Smooth muscle cell (in vitro differentiated cells): ENCODE measurements at regions not wholly inside any gene's neighbourhood (a gene's known extent, or its start where the extent isn't known, plus 50 kb on each side); places are given as distances from the start of the nearest gene placed in this dataset.

Experiments used
- DNase-seq: peaks from one replicate; lab custom pipeline; 2025; ENCODE audit not compliant: unreplicated experiment; lab: John Stamatoyannopoulos, UW
- H2AFZ ChIP-seq: fragments of 200-600 bp; sonication (generic); 2 replicates; pipeline ENCODE4 v1.6.0; 2016; ENCODE audit warnings: antibody characterized with exemption, low read depth, mild to moderate bottlenecking
- H3F3A ChIP-seq: fragments of 200-600 bp; sonication (generic); 2 replicates; pipeline ENCODE4 v1.6.0; 2017; ENCODE audit warnings: antibody characterized with exemption, low read depth
- H3K27ac ChIP-seq: fragments of 200-600 bp; sonication (generic); 2 replicates; pipeline ENCODE4 v1.5.1; 2016; ENCODE audit warnings: low read depth, mild to moderate bottlenecking
- H3K27me3 ChIP-seq: fragments of 200-600 bp; sonication (generic); 2 replicates; pipeline ENCODE4 v1.6.1; 2016; ENCODE audit warnings: low read depth, mild to moderate bottlenecking
- H3K36me3 ChIP-seq: fragments of 200-600 bp; sonication (generic); 2 replicates; pipeline ENCODE4 v1.5.1; 2016; ENCODE audit warnings: low read depth
- H3K4me1 ChIP-seq: fragments of 200-600 bp; sonication (generic); 2 replicates; pipeline ENCODE4 v1.5.1; 2016; ENCODE audit warnings: low read depth
- H3K4me2 ChIP-seq: fragments of 200-600 bp; sonication (generic); 2 replicates; pipeline ENCODE4 v1.6.0; 2016; ENCODE audit warnings: mild to moderate bottlenecking
- H3K4me3 ChIP-seq: fragments of 200-600 bp; sonication (generic); 2 replicates; pipeline ENCODE4 v1.5.1; 2016; ENCODE audit warnings: mild to moderate bottlenecking
- H3K79me2 ChIP-seq: fragments of 200-600 bp; sonication (generic); 2 replicates; pipeline ENCODE4 v1.6.0; 2016; ENCODE audit warnings: low read depth, mild to moderate bottlenecking
- H3K9ac ChIP-seq: fragments of 200-600 bp; sonication (generic); 2 replicates; pipeline ENCODE4 v1.6.0; 2016; ENCODE audit warnings: low read depth
- H3K9me3 ChIP-seq: fragments of 200-600 bp; sonication (generic); replicated peaks from 2 replicates; pipeline ENCODE4 v1.5.1; 2016; ENCODE audit warnings: low read depth
- H4K20me1 ChIP-seq: fragments of 200-600 bp; sonication (generic); 2 replicates; pipeline ENCODE4 v1.6.0; 2016; ENCODE audit warnings: low read depth
- CTCF ChIP-seq: fragments of 200-600 bp; sonication (generic); IDR thresholded peaks from 2 replicates; pipeline ENCODE4 v1.5.1; 2017; ENCODE audit warnings: borderline replicate concordance, mild to moderate bottlenecking, antibody characterized with exemption; ENCODE audit not compliant: insufficient read depth, poor library complexity, severe bottlenecking
- WGBS: methylation state at CpG from one replicate; pipeline ENCODE4 v1.1.7; 2016; ENCODE audit warnings: low lambda C conversion rate; 5-methylcytosine and 5-hydroxymethylcytosine counted together

GRCh38 chr4:81989202-81989601 is 384.6 kb downstream of the HNRNPD start:
- Histone ChIP-seq H3K9ac (no peak overlapping the region), H4K20me1 (no peaks in the 10 kb centered on the region), H2AFZ (no peak overlapping the region), H3K4me3 (no peak overlapping the region), H3K36me3 (no peaks in the 10 kb centered on the region), H3K4me1 (no peaks in the 10 kb centered on the region), H3K4me2 (no peak overlapping the region), H3K27ac (no peak overlapping the region), H3K27me3 (no peaks in the 10 kb centered on the region), H3K79me2 (no peaks in the 10 kb centered on the region), H3K9me3 (no peaks in the 10 kb centered on the region), H3F3A (no peaks in the 10 kb centered on the region)
- no peak for DNase-seq
- TF ChIP-seq CTCF: no peak
- WGBS: 74% methylated on average over 1 of the region's 1 CpG

GRCh38 chr4:81988178-81988577 is 385.6 kb downstream of the HNRNPD start:
- H3K27me3 ChIP-seq: peaks cover 5% of the 10 kb centered on the region
- no peaks in the 10 kb centered on the region for H3K4me1 ChIP-seq
- H3K4me3 ChIP-seq: no peak overlapping the region
- H4K20me1 ChIP-seq: no peaks in the 10 kb centered on the region
- H3K9me3 ChIP-seq: no peaks in the 10 kb centered on the region
- H3F3A ChIP-seq: no peaks in the 10 kb centered on the region
- no peaks in the 10 kb centered on the region for H3K79me2 ChIP-seq
- DNase-seq: no peak
- no peak overlapping the region for H3K4me2 ChIP-seq
- no peak overlapping the region for H3K9ac ChIP-seq
- no peaks in the 10 kb centered on the region for H3K36me3 ChIP-seq
- WGBS: 96% methylated on average over 4 of the region's 4 CpGs
- no peak for TF ChIP-seq CTCF
- no peak overlapping the region for H2AFZ ChIP-seq
- no peak overlapping the region for H3K27ac ChIP-seq

DNA sequence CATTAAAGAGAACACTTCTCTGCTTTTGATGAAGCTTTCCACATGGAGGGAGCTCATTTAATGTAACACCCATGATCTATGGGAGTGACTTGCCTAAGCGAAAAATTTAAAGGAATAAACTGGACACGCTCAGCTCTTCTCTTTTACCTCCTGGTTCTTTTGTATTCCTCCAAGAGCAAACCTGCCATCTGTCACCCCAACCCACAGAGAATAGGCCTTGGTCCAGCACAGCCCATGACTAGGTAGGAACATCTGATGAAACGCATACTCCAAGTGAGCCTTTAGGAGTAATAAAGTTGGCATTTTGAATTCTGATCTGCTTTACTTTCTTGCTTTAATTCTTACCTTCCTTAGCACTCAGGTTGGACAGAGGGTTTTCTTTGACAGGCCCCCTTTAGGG is 389.0 kb downstream of the HNRNPD start:
- WGBS: 86% methylated on average over 3 of the region's 3 CpGs
- Histone ChIP-seq H3K4me2 (no peak overlapping the region), H3F3A (no peaks in the 10 kb centered on the region), H3K9ac (no peak overlapping the region), H3K27me3 (peaks cover 5% of the 10 kb centered on the region), H3K27ac (no peak overlapping the region), H3K79me2 (no peaks in the 10 kb centered on the region), H3K4me1 (no peaks in the 10 kb centered on the region), H3K9me3 (no peaks in the 10 kb centered on the region), H3K4me3 (no peak overlapping the region), H4K20me1 (no peaks in the 10 kb centered on the region), H3K36me3 (no peaks in the 10 kb centered on the region), H2AFZ (no peak overlapping the region)
- DNase-seq: no peak
- TF ChIP-seq CTCF: no peak

DNA sequence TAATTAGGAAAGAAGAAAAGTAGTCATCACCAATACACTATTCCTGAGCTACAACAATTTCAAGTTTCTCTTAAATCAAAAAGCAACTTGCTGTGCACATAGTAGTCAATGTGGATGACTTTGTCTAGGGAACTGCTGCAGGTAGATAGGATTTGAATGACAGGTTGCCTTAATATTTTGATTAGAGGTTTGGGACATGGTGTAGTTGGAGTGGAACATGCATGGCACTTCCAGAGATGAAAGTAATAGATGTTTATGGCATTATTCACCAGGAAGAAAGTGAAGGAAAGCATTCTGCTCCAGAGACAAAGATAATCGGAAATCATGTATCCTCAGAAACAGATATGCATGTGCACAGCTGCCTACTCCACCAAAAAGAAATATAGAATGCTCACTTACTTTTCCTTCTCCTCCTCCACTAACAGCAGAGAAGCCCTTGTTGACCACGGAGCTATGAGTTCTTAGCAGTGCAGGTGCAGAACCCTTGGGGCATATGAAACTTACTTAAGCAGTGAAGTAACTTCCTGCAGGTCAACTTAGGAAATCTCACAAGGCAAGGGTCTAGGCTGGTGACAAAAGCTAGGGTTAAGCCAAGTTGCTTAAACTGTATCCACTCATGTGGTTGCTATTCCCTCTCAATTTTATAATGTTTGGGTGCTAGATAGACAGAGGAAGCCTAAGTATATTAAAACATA is 390.8 kb downstream of the HNRNPD start:
- Histone ChIP-seq H3K36me3 (no peaks in the 10 kb centered on the region), H3K4me3 (no peak overlapping the region), H3K4me2 (no peak overlapping the region), H3K4me1 (no peaks in the 10 kb centered on the region), H3K9me3 (no peaks in the 10 kb centered on the region), H3K27ac (no peak overlapping the region), H3K79me2 (no peaks in the 10 kb centered on the region), H2AFZ (no peak overlapping the region), H4K20me1 (no peaks in the 10 kb centered on the region), H3K9ac (no peak overlapping the region), H3K27me3 (peaks cover 5% of the 10 kb centered on the region), H3F3A (no peaks in the 10 kb centered on the region)
- DNase-seq: no peak
- WGBS: 84% methylated on average over 2 of the region's 2 CpGs
- no peak for TF ChIP-seq CTCF
